Adipose tissue (tissue), 3 donors: ENCODE measurements at regions not wholly inside any gene's neighbourhood (a gene's known extent, or its start where the extent isn't known, plus 50 kb on each side); places are given as distances from the start of the nearest gene placed in this dataset.
"Not testable (repeated sequence)": the region's sequence is repeated elsewhere in the genome, so short reads cannot be mapped to it uniquely, and the experiment has no call there.

ENCODE experiments used
- H3K27ac ChIP-seq: one replicate; pipeline ENCODE4 v1.5.1; 2013; ENCODE audit warnings: low read depth, low read length
- WGBS, 3 donors: extraction: QIAGEN DNeasy Blood & Tissue Kit; methylation state at CpG; one replicate each; pipeline ENCODE4 v1.1.7; 2013; 5-methylcytosine and 5-hydroxymethylcytosine counted together
- donor health status: healthy with polysubstance abuse.
- donor health status: Bipolar disorder and iron deficiency.
- donor health status: healthy.

GRCh38 chr22:23379540-23380229 is 199.4 kb downstream of the BCR start:
- 90 to 94% (median 93%) methylated on average over 14 to 17 of the region's 18 CpGs for WGBS, 3 donors
- not testable (repeated sequence) for H3K27ac ChIP-seq

DNA sequence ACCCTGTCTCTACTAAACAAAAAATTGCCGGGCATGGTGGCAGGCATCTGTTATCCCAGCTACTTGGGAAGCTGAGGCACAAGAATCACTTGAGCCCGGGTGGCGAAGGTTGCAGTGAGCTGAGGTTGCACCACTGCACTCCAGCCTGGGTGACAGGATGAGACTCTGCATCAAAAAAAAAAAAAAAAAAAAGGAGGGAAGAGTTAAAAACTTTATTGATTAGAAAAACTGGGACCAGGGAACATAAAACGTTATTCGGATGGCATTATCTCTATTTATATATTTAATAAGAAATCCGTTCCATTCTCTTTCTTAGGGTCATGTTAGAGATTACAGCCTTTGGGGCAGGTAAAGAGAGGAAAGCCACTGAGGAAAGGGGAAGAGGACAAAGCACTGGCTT is 197.5 kb downstream of the BCR start:
- H3K27ac ChIP-seq: no peak overlapping the region
- 61 to 87% (median 86%) methylated on average over 6 of the region's 6 CpGs for WGBS, 3 donors

DNA sequence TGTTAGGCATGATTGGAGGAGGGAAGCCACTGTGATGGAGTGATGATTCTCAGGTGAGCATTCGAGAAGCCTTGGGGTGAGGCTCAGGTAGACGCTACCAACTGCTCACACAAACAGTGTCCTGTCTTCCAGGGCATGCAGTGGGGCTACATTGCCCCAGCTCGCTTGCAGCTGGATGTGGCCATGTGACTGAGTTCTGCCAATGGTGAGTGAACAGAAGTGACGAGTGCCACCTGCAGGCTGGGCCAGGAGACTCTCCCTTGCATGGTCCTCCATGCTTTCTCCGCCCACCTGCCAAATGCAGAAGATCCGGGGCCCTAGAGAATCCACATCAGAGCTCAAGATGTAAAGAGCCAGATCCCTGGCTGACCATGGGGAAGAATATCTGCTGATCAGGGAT is 195.9 kb downstream of the BCR start:
- WGBS, 3 donors: 54 to 70% (median 64%) methylated on average over 6 of the region's 6 CpGs
- H3K27ac ChIP-seq: no peak overlapping the region

DNA sequence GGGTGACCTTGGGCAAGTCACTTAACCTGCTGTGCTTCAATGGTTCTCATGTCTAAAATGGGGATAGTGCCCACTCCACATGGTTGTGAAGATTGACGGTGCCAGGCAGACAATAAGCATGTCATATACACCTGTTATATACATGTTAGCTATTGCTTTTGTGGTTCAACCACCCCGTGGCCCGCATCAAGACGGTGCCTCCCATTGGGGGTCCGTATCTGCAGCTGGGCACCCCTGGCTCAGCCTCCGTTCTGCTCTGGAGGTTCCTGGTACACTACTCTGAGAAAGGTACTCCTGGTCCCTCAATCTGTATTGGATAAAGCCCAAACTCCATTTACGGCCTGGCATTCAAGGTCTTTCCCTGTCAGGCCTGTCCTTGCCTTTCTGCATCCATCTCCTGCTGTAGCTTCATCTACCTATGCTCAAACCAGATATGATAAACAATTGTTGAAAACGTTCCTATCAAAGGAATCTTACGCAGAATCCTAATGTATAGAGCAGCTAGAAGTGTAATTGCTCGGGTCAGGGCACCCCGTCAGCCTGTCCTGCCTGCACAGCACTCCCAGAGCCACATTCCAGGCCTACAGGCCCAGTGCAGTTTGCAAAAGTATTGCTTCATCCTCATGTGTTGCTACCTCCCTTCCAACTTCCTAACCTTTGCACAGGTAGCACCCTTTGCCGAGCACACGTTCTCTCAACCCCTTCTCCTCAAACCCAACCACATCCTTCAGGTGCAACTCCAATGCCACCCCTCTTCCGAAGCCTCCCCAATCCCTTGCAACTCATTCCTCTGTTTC is 194.9 kb downstream of the BCR start:
- H3K27ac ChIP-seq: no peak overlapping the region
- WGBS, 3 donors: 70 to 73% (median 71%) methylated on average over 14 of the region's 14 CpGs

- no peak overlapping the region for H3K27ac ChIP-seq
- WGBS, 3 donors: 70 to 85% (median 84%) methylated on average over 9 of the region's 9 CpGs
Measured at GRCh38 chr22:23373601-23374000, 193.3 kb downstream of the BCR start.

GRCh38 chr22:23370251-23370650 is 189.9 kb downstream of the BCR start:
- 62 to 77% (median 65%) methylated on average over 8 of the region's 8 CpGs for WGBS, 3 donors

GRCh38 chr22:23369054-23369685 is 188.9 kb downstream of the BCR start:
- no peak overlapping the region for H3K27ac ChIP-seq
- 83 to 90% (median 88%) methylated on average over 5 of the region's 5 CpGs for WGBS, 3 donors

More at GRCh38 chr22:23370251-23370650, 189.9 kb downstream of the BCR start:
- H3K27ac ChIP-seq: no peak overlapping the region
